Adrenal gland (tissue), 5 donors: ENCODE measurements at regions not wholly inside any gene's neighbourhood (a gene's known extent, or its start where the extent isn't known, plus 50 kb on each side); places are given as distances from the start of the nearest gene placed in this dataset.

ENCODE experiments used
- POLR2A ChIP-seq, 2 donors: fragments of 450-650 bp; IDR thresholded peaks; one replicate each; pipeline ENCODE4 v1.6.1; 2017; ENCODE audit warnings: antibody characterized with exemption in 2 of 2, mild to moderate bottlenecking in 2 of 2, moderate library complexity in 1 of 2
- TF ChIP-seq, protein P1 (sequence below), 6 experiments: fragments of 450-650 bp in 4 of 6; fragments of 200-600 bp in 2 of 6; sonication (generic) in 1 of 6; IDR thresholded peaks; 1 replicate in 5 of 6; 2 replicates in 1 of 6; pipeline versions ENCODE4 v1.5.1 to v1.8.0; 2016 to 2021; ENCODE audit warnings: antibody characterized with exemption in 6 of 6, mild to moderate bottlenecking in 2 of 6, moderate library complexity in 1 of 6
- donor health status: DM: no; HTN: no; CAD: no.

- TF ChIP-seq POLR2A (IDR thresholded peaks at IDR 0.05): no peak
- TF ChIP-seq, protein P1, sequence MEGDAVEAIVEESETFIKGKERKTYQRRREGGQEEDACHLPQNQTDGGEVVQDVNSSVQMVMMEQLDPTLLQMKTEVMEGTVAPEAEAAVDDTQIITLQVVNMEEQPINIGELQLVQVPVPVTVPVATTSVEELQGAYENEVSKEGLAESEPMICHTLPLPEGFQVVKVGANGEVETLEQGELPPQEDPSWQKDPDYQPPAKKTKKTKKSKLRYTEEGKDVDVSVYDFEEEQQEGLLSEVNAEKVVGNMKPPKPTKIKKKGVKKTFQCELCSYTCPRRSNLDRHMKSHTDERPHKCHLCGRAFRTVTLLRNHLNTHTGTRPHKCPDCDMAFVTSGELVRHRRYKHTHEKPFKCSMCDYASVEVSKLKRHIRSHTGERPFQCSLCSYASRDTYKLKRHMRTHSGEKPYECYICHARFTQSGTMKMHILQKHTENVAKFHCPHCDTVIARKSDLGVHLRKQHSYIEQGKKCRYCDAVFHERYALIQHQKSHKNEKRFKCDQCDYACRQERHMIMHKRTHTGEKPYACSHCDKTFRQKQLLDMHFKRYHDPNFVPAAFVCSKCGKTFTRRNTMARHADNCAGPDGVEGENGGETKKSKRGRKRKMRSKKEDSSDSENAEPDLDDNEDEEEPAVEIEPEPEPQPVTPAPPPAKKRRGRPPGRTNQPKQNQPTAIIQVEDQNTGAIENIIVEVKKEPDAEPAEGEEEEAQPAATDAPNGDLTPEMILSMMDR (IDR thresholded peaks at IDR 0.05): no peak
These were observed 67.9 kb upstream of the ARID1A start for GRCh38 chr1:26627954-26628353.
